A673 (cell line): ENCODE measurements at regions not wholly inside any gene's neighbourhood (a gene's known extent, or its start where the extent isn't known, plus 50 kb on each side); places are given as distances from the start of the nearest gene placed in this dataset.

Experiments used
- CTCF ChIP-seq: fragments of 300-800, 200-600 bp; sonication (generic); conservative IDR thresholded peaks from 2 replicates; pipeline ENCODE4 v1.5.1; 2017; ENCODE audit warnings: low read depth, mild to moderate bottlenecking, antibody characterized with exemption, low read length, moderate library complexity, mixed read lengths
- EZH2 ChIP-seq: fragments of 200-600 bp; sonication (generic); IDR thresholded peaks from 2 replicates; pipeline ENCODE4 v1.6.1; 2017; ENCODE audit warnings: borderline replicate concordance, low read depth, mild to moderate bottlenecking, mixed read lengths, antibody characterized with exemption, low read length; ENCODE audit not compliant: poor library complexity, severe bottlenecking

GRCh38 chr6:4259391-4259790, 124.0 kb upstream of the ECI2 start:
- no peak for TF ChIP-seq CTCF
- no peak for TF ChIP-seq EZH2
